ENCODE measurements at regions not wholly inside any gene's neighbourhood (a gene's known extent, or its start where the extent isn't known, plus 50 kb on each side); places are given as distances from the start of the nearest gene placed in this dataset.
"Not testable (repeated sequence)": the region's sequence is repeated elsewhere in the genome, so short reads cannot be mapped to it uniquely, and the experiment has no call there.

GRCh38 chr12:88365403-88365802, 214.9 kb downstream of the KITLG start:
- H3K4me3 ChIP-seq (ENCODE audit: low read length) = no peak overlapping the region
- TF ChIP-seq CTCF (conservative IDR thresholded peaks at IDR 0.05; ENCODE audit: low read length) = no peak
- no peak for DNase-seq (ENCODE audit: low read depth)

- TF ChIP-seq CTCF (conservative IDR thresholded peaks at IDR 0.05; ENCODE audit: low read length) = no peak
- no peak for DNase-seq (ENCODE audit: low read depth)
- H3K4me3 ChIP-seq (ENCODE audit: low read length) = no peak overlapping the region
Measured at GRCh38 chr12:88366101-88366500, 214.2 kb downstream of the KITLG start.

- no peak overlapping the region for H3K4me3 ChIP-seq (ENCODE audit: low read length)
- TF ChIP-seq CTCF (conservative IDR thresholded peaks at IDR 0.05; ENCODE audit: low read length) = no peak
- no peak for DNase-seq (ENCODE audit: low read depth)
Measured at GRCh38 chr12:88367231-88367630, 213.0 kb downstream of the KITLG start.

- not testable (repeated sequence) for H3K4me3 ChIP-seq (ENCODE audit: low read length); DNase-seq (ENCODE audit: low read depth)
Measured at GRCh38 chr12:88368077-88368476, 212.2 kb downstream of the KITLG start.

GRCh38 chr12:88371416-88372183, 208.7 kb downstream of the KITLG start:
- peak; percentile 68 for DNase-seq (ENCODE audit: low read depth)

GRCh38 chr12:88375306-88376305, 204.7 kb downstream of the KITLG start:
- no peak for TF ChIP-seq CTCF (conservative IDR thresholded peaks at IDR 0.05; ENCODE audit: low read length)
- DNase-seq (ENCODE audit: low read depth) = no peak
- H3K4me3 ChIP-seq (ENCODE audit: low read length) = no peak overlapping the region

More at GRCh38 chr12:88371416-88372183, 208.7 kb downstream of the KITLG start:
- TF ChIP-seq CTCF (conservative IDR thresholded peaks at IDR 0.05; ENCODE audit: low read length) = no peak
- no peak overlapping the region for H3K4me3 ChIP-seq (ENCODE audit: low read length)

- DNase-seq (ENCODE audit: low read depth) = no peak
- no peak for TF ChIP-seq CTCF (conservative IDR thresholded peaks at IDR 0.05; ENCODE audit: low read length)
- H3K4me3 ChIP-seq (ENCODE audit: low read length) = no peak overlapping the region
Measured at GRCh38 chr12:88377973-88378372, 202.3 kb downstream of the KITLG start.
